ENCODE measurements at regions not wholly inside any gene's neighbourhood (a gene's known extent, or its start where the extent isn't known, plus 50 kb on each side); places are given as distances from the start of the nearest gene placed in this dataset.

- Histone ChIP-seq H3K36me3 (ENCODE audit: insufficient read depth, low read length) (no peaks in the 10 kb centered on the region), H3K4me3 (ENCODE audit: low read depth, low read length) (peak overlapping the region; percentile 79), H3K27me3 (ENCODE audit: insufficient read depth, low read length) (no peaks in the 10 kb centered on the region), H3K4me1 (ENCODE audit: control insufficient read depth, insufficient read depth, low read length, unreplicated experiment) (peaks cover 6% of the 10 kb centered on the region), H3K79me2 (ENCODE audit: control insufficient read depth, insufficient read depth, low read length, unreplicated experiment) (no peaks in the 10 kb centered on the region), H2AFZ (ENCODE audit: low read length, unreplicated experiment) (peak overlapping the region; percentile 94), H3K27ac (ENCODE audit: low read depth, low read length) (peak overlapping the region; percentile 22; the same call in 1 of the 2 replicates)
Measured at GRCh38 chr6:122323361-122323760, 76.1 kb upstream of the HSF2 start.

- Histone ChIP-seq H3K4me3 (ENCODE audit: low read depth, low read length) (no peak overlapping the region), H3K36me3 (ENCODE audit: insufficient read depth, low read length) (no peaks in the 10 kb centered on the region), H3K4me1 (ENCODE audit: control insufficient read depth, insufficient read depth, low read length, unreplicated experiment) (no peaks in the 10 kb centered on the region), H3K79me2 (ENCODE audit: control insufficient read depth, insufficient read depth, low read length, unreplicated experiment) (no peaks in the 10 kb centered on the region), H3K27ac (ENCODE audit: low read depth, low read length) (no peak overlapping the region), H3K27me3 (ENCODE audit: insufficient read depth, low read length) (no peaks in the 10 kb centered on the region), H2AFZ (ENCODE audit: low read length, unreplicated experiment) (no peak overlapping the region)
Measured at GRCh38 chr6:122330315-122330714, 69.1 kb upstream of the HSF2 start.

- Histone ChIP-seq H2AFZ (ENCODE audit: low read length, unreplicated experiment) (no peak overlapping the region), H3K79me2 (ENCODE audit: control insufficient read depth, insufficient read depth, low read length, unreplicated experiment) (no peaks in the 10 kb centered on the region), H3K27ac (ENCODE audit: low read depth, low read length) (no peak overlapping the region), H3K4me1 (ENCODE audit: control insufficient read depth, insufficient read depth, low read length, unreplicated experiment) (no peaks in the 10 kb centered on the region), H3K36me3 (ENCODE audit: insufficient read depth, low read length) (no peaks in the 10 kb centered on the region), H3K4me3 (ENCODE audit: low read depth, low read length) (no peak overlapping the region), H3K27me3 (ENCODE audit: insufficient read depth, low read length) (no peaks in the 10 kb centered on the region)
Measured at GRCh38 chr6:122337645-122338044, 61.8 kb upstream of the HSF2 start.

- Histone ChIP-seq H3K27ac (ENCODE audit: low read depth, low read length) (no peak overlapping the region), H3K27me3 (ENCODE audit: insufficient read depth, low read length) (0 out of 2 replicates have a peak, but pooled peaks cover 6% of the 10 kb centered on the region), H3K36me3 (ENCODE audit: insufficient read depth, low read length) (no peaks in the 10 kb centered on the region), H2AFZ (ENCODE audit: low read length, unreplicated experiment) (no peak overlapping the region), H3K4me1 (ENCODE audit: control insufficient read depth, insufficient read depth, low read length, unreplicated experiment) (no peaks in the 10 kb centered on the region), H3K4me3 (ENCODE audit: low read depth, low read length) (no peak overlapping the region), H3K79me2 (ENCODE audit: control insufficient read depth, insufficient read depth, low read length, unreplicated experiment) (no peaks in the 10 kb centered on the region)
Measured at GRCh38 chr6:122339661-122340060, 59.8 kb upstream of the HSF2 start.

GRCh38 chr6:122347280-122347679, 52.2 kb upstream of the HSF2 start:
- Histone ChIP-seq H3K79me2 (ENCODE audit: control insufficient read depth, insufficient read depth, low read length, unreplicated experiment) (no peaks in the 10 kb centered on the region), H3K4me1 (ENCODE audit: control insufficient read depth, insufficient read depth, low read length, unreplicated experiment) (no peaks in the 10 kb centered on the region), H2AFZ (ENCODE audit: low read length, unreplicated experiment) (no peak overlapping the region), H3K36me3 (ENCODE audit: insufficient read depth, low read length) (no peaks in the 10 kb centered on the region), H3K27me3 (ENCODE audit: insufficient read depth, low read length) (peaks cover 16% of the 10 kb centered on the region), H3K4me3 (ENCODE audit: low read depth, low read length) (no peak overlapping the region), H3K27ac (ENCODE audit: low read depth, low read length) (no peak overlapping the region)

- H3K27ac ChIP-seq (ENCODE audit: low read depth, low read length), result no peak overlapping the region
- H3K27me3 ChIP-seq (ENCODE audit: insufficient read depth, low read length), result peaks cover 17% of the 10 kb centered on the region
- no peaks in the 10 kb centered on the region for H3K4me1 ChIP-seq (ENCODE audit: control insufficient read depth, insufficient read depth, low read length, unreplicated experiment)
- H3K79me2 ChIP-seq (ENCODE audit: control insufficient read depth, insufficient read depth, low read length, unreplicated experiment), result no peaks in the 10 kb centered on the region
- no peaks in the 10 kb centered on the region for H3K36me3 ChIP-seq (ENCODE audit: insufficient read depth, low read length)
- H2AFZ ChIP-seq (ENCODE audit: low read length, unreplicated experiment), result no peak overlapping the region
- H3K4me3 ChIP-seq (ENCODE audit: low read depth, low read length), result no peak overlapping the region
Measured at GRCh38 chr6:122347751-122348150, 51.7 kb upstream of the HSF2 start.
